ENCODE measurements at regions not wholly inside any gene's neighbourhood (a gene's known extent, or its start where the extent isn't known, plus 50 kb on each side); places are given as distances from the start of the nearest gene placed in this dataset.

DNA sequence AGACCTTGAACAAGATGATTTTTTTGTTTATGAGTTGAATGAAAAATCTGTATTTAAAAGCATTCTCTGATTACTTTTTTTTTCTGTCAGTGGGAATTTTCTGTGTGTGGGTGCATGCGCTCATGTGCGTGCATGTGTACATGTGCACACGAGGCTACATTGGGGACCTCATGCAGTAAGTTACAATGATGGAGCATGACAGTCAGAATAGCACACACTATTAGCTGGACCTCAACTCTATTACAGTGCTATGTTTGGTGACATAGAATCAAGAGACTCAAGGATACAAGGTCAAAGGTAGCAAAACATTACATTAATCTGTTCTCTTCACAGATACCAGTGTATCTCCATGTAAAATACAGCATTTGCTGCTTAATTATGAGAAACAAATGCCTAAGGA lies 276.8 kb upstream of the FIGN start:
- no peak overlapping the region for H2BK5ac ChIP-seq (ENCODE audit: low read depth, low read length, poor library complexity, severe bottlenecking)
- no peak overlapping the region for H3K18ac ChIP-seq (ENCODE audit: low read depth, low read length)
- no peak overlapping the region for H4K91ac ChIP-seq (ENCODE audit: insufficient read depth, low read depth, low read length)
- no peak overlapping the region for H4K5ac ChIP-seq (ENCODE audit: low read depth, low read length)
- no peaks in the 10 kb centered on the region for H3K36me3 ChIP-seq (ENCODE audit: control insufficient read depth, insufficient read depth, low read length)
- H2BK15ac ChIP-seq (ENCODE audit: low read depth, low read length) = no peak overlapping the region
- ATAC-seq (ENCODE audit: low read depth) (no peak), DNase-seq (no peak)
- WGBS, 2 experiments (ENCODE audit: extremely low coverage in 2 of 2, insufficient read length in 1 of 2) = no CpG with 5 or more reads among the region's 3 CpGs
- in situ Hi-C loops (cut with MboI; ENCODE audit: low sequenced_read_pairs) = no loop called here
- CTCF ChIA-PET = no interaction called here
- H2AK5ac ChIP-seq (ENCODE audit: low read depth, low read length) = no peak overlapping the region
- no peak overlapping the region for H2BK20ac ChIP-seq (ENCODE audit: low read depth, low read length)
- no peak overlapping the region for H4K8ac ChIP-seq (ENCODE audit: low read depth in 2 of 2, low read length in 2 of 2)
- H3K4ac ChIP-seq (ENCODE audit: low read depth, low read length) = no peak overlapping the region
- H3K9ac ChIP-seq (ENCODE audit: low read depth, low read length) = no peak overlapping the region
- no peak overlapping the region for H3K56ac ChIP-seq (ENCODE audit: extremely low read depth, insufficient read depth, low read length)
- TF ChIP-seq NFE2L2 (IDR thresholded peaks at IDR 0.05; ENCODE audit: low read depth, low read length) (no peak), FOS (IDR thresholded peaks at IDR 0.05; ENCODE audit: low read depth, low read length) (no peak), POLR2A (IDR thresholded peaks at IDR 0.05; ENCODE audit: low read depth, low read length) (no peak), RAD21 (IDR thresholded peaks at IDR 0.05; ENCODE audit: low read length) (no peak), MXI1 (IDR thresholded peaks at IDR 0.05; ENCODE audit: borderline replicate concordance, low read depth, low read length) (no peak), CTCF (conservative IDR thresholded peaks at IDR 0.05; ENCODE audit: low read depth, low read length) (no peak), RFX5 (IDR thresholded peaks at IDR 0.05; ENCODE audit: low read depth, low read length) (no peak), MAFK (IDR thresholded peaks at IDR 0.05; ENCODE audit: low read depth, low read length) (no peak), CHD1 (IDR thresholded peaks at IDR 0.05; ENCODE audit: low read depth, low read length) (no peak)
- TF ChIP-seq, protein P1, sequence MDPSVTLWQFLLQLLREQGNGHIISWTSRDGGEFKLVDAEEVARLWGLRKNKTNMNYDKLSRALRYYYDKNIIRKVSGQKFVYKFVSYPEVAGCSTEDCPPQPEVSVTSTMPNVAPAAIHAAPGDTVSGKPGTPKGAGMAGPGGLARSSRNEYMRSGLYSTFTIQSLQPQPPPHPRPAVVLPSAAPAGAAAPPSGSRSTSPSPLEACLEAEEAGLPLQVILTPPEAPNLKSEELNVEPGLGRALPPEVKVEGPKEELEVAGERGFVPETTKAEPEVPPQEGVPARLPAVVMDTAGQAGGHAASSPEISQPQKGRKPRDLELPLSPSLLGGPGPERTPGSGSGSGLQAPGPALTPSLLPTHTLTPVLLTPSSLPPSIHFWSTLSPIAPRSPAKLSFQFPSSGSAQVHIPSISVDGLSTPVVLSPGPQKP (IDR thresholded peaks at IDR 0.05; ENCODE audit: borderline replicate concordance, low read depth, low read length) = no peak
- no peaks in the 10 kb centered on the region for H3K9me3 ChIP-seq (ENCODE audit: control insufficient read depth, insufficient read depth, low read length)
- no peak overlapping the region for H2AFZ ChIP-seq (replicated peaks; ENCODE audit: low read length, poor library complexity)
- no peaks in the 10 kb centered on the region for H3K9me1 ChIP-seq (ENCODE audit: insufficient read depth, low read length)
- H3K14ac ChIP-seq (replicated peaks; ENCODE audit: low read depth, low read length) = no peak overlapping the region
- H3K27ac ChIP-seq (ENCODE audit: insufficient read depth, low read length) = no peak overlapping the region
- H4K20me1 ChIP-seq (ENCODE audit: insufficient read depth, low read length) = no peaks in the 10 kb centered on the region
- no peaks in the 10 kb centered on the region for H3K4me1 ChIP-seq (ENCODE audit: control insufficient read depth, insufficient read depth, low read length)
- intact Hi-C loops (cut with micrococcal nuclease) = no loop called here
- no peaks in the 10 kb centered on the region for H3K27me3 ChIP-seq (ENCODE audit: control insufficient read depth, insufficient read depth, low read length)
- no peak overlapping the region for H3K4me3 ChIP-seq (ENCODE audit: insufficient read depth, low read depth, low read length)
- H3K23ac ChIP-seq (ENCODE audit: low read depth, low read length) = no peak overlapping the region
- no TSS peak for BruUV-seq (replicated peaks)
- H3K79me1 ChIP-seq (ENCODE audit: low read depth in 1 of 2, low read length in 2 of 2) = no peaks in the 10 kb centered on the region
- no peak overlapping the region for H3K4me2 ChIP-seq (ENCODE audit: low read depth, low read length)
- POLR2A ChIA-PET (ENCODE audit: unreplicated experiment) = no interaction called here
- no peak overlapping the region for H2BK120ac ChIP-seq (ENCODE audit: low read depth, low read length)
- dilution Hi-C loops (cut with HindIII; ENCODE audit: low sequenced_read_pairs, unreplicated experiment) = no loop called here
- H2AK9ac ChIP-seq (replicated peaks; ENCODE audit: low read depth, low read length, poor library complexity) = no peak overlapping the region

All from IMR-90 (cell line).